Sigmoid colon (tissue), 6 donors: ENCODE measurements at regions not wholly inside any gene's neighbourhood (a gene's known extent, or its start where the extent isn't known, plus 50 kb on each side); places are given as distances from the start of the nearest gene placed in this dataset.

Source experiments
- DNase-seq: peaks from one replicate; pipeline ENCODE4 v3.0.0-alpha.2; 2019
- H3K27ac ChIP-seq, 4 donors: fragments of 200-600 bp; sonication (generic); one replicate each; pipeline ENCODE4 v1.5.1; 2016 to 2019; ENCODE audit warnings: mild to moderate bottlenecking in 1 of 4
- H3K27me3 ChIP-seq, 3 donors: fragments of 200-600 bp; sonication (generic); one replicate each; pipeline ENCODE4 v1.5.1; 2019; ENCODE audit warnings: mild to moderate bottlenecking in 1 of 3
- H3K36me3 ChIP-seq, 4 donors: fragments of 200-600 bp; sonication (generic); one replicate each; pipeline ENCODE4 v1.5.1; 2016 to 2019
- H3K4me1 ChIP-seq, 4 donors: fragments of 200-600 bp; sonication (generic); one replicate each; pipeline ENCODE4 v1.5.1; 2017 to 2019
- H3K4me3 ChIP-seq, 4 donors: fragments of 200-600 bp; sonication (generic); one replicate each; pipeline ENCODE4 v1.5.1; 2017 to 2019; ENCODE audit warnings: mild to moderate bottlenecking in 2 of 4, moderate library complexity in 1 of 4
- H3K9me3 ChIP-seq, 4 donors: fragments of 200-600 bp in 3 of 4; sonication (generic) in 3 of 4; one replicate each; pipeline versions ENCODE4 v1.5.1 to v1.6.1; 2013 to 2019
- CTCF ChIP-seq, 4 experiments: fragments of 450-650 bp in 3 of 4; fragments of 200-600 bp in 1 of 4; IDR thresholded peaks; one replicate each; pipeline ENCODE4 v1.5.1; 2016 to 2019; ENCODE audit warnings: antibody characterized with exemption in 4 of 4, mild to moderate bottlenecking in 3 of 4, moderate library complexity in 2 of 4
- EP300 ChIP-seq, 4 donors: sonication (generic); formaldehyde crosslinking; IDR thresholded peaks; one replicate each; pipeline ENCODE4 v1.6.1; 2017; ENCODE audit warnings: antibody characterized with exemption in 4 of 4
- POLR2A ChIP-seq, 2 donors: fragments of 450-650 bp; IDR thresholded peaks; one replicate each; pipeline ENCODE4 v1.6.1; 2016; ENCODE audit warnings: antibody characterized with exemption in 2 of 2, mild to moderate bottlenecking in 2 of 2, moderate library complexity in 2 of 2
- POLR2AphosphoS5 ChIP-seq, 4 donors: sonication (generic); formaldehyde crosslinking; IDR thresholded peaks; one replicate each; pipeline ENCODE4 v1.6.1; 2017; ENCODE audit warnings: antibody characterized with exemption in 4 of 4
- WGBS, 2 donors: extraction: QIAGEN DNeasy Blood & Tissue Kit; methylation state at CpG; one replicate each; pipeline ENCODE4 v1.1.7; 2013; 5-methylcytosine and 5-hydroxymethylcytosine counted together
- intact Hi-C: fragments of 100-400 bp; cut with DNase I; formaldehyde crosslinking; loops from one replicate; pipeline ENCODE4 v1.15.1; 2023
- donor health status: healthy with polysubstance abuse.
- donor health status: healthy.

- intact Hi-C loops, result no loop called here
- 85 to 89% methylated on average over 5 of the region's 5 CpGs for WGBS, 2 donors
These were observed 406.9 kb upstream of the ACTBL2 start for GRCh38 chr5:57889558-57889957.

GRCh38 chr5:57887851-57888621, 405.4 kb upstream of the ACTBL2 start:
- no peak for DNase-seq
- Histone ChIP-seq H3K4me3 (no peak overlapping the region), H3K4me1 (no peaks in the 10 kb centered on the region), H3K27me3 (no peaks in the 10 kb centered on the region), H3K27ac (no peak overlapping the region), H3K9me3 (no peaks in the 10 kb centered on the region), H3K36me3 (no peaks in the 10 kb centered on the region)
- intact Hi-C loops, result no loop called here
- TF ChIP-seq POLR2AphosphoS5 (IDR thresholded peaks at IDR 0.05) (no peak), POLR2A (IDR thresholded peaks at IDR 0.05) (no peak), EP300 (IDR thresholded peaks at IDR 0.05) (no peak), CTCF (IDR thresholded peaks at IDR 0.05) (no peak)
- 31 to 44% methylated on average over 6 of the region's 6 CpGs for WGBS, 2 donors

More at GRCh38 chr5:57889558-57889957, 406.9 kb upstream of the ACTBL2 start:
- no peak overlapping the region for H3K4me3 ChIP-seq
- no peaks in the 10 kb centered on the region for H3K9me3 ChIP-seq
- no peaks in the 10 kb centered on the region for H3K4me1 ChIP-seq
- no peaks in the 10 kb centered on the region for H3K36me3 ChIP-seq
- TF ChIP-seq EP300 (IDR thresholded peaks at IDR 0.05), result no peak
- no peak for TF ChIP-seq POLR2AphosphoS5 (IDR thresholded peaks at IDR 0.05)
- no peak for TF ChIP-seq CTCF (IDR thresholded peaks at IDR 0.05)
- TF ChIP-seq POLR2A (IDR thresholded peaks at IDR 0.05), result no peak
- no peak for DNase-seq
- H3K27me3 ChIP-seq, result no peaks in the 10 kb centered on the region
- H3K27ac ChIP-seq, result no peak overlapping the region

GRCh38 chr5:57884346-57885102, 401.9 kb upstream of the ACTBL2 start:
- no peak for TF ChIP-seq EP300 (IDR thresholded peaks at IDR 0.05)
- no peak for TF ChIP-seq POLR2AphosphoS5 (IDR thresholded peaks at IDR 0.05)
- TF ChIP-seq POLR2A (IDR thresholded peaks at IDR 0.05), result no peak
- TF ChIP-seq CTCF (IDR thresholded peaks at IDR 0.05), result no peak
- H3K9me3 ChIP-seq, result no peaks in the 10 kb centered on the region
- H3K4me3 ChIP-seq, result no peak overlapping the region
- intact Hi-C loops, result no loop called here
- H3K36me3 ChIP-seq, result no peaks in the 10 kb centered on the region
- DNase-seq, result no peak
- 94% methylated on average over 5 of the region's 5 CpGs for WGBS, 2 donors
- H3K27ac ChIP-seq, result no peak overlapping the region
- H3K4me1 ChIP-seq, result no peaks in the 10 kb centered on the region
- no peaks in the 10 kb centered on the region for H3K27me3 ChIP-seq

DNA sequence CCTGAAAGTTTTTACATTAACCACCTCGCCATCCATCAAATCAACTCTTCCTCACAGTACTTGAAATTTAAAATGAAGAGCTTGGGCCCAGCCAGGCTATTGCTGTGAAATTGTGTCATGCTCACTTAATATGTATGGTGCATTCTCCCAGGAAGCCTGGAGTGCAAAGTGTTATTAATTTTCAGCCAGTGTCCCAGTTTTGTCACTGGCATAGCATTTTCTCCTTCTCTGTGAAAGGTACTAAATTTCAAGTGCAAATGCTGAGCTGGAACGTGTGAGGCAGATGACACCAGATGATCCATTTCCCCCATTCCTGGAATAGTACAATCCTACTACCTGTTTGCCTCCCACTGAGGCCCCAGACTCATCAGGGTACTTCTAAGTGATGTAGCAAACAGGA, 397.6 kb upstream of the ACTBL2 start:
- Histone ChIP-seq H3K4me3 (no peak overlapping the region), H3K36me3 (no peaks in the 10 kb centered on the region), H3K9me3 (no peaks in the 10 kb centered on the region), H3K4me1 (no peaks in the 10 kb centered on the region), H3K27me3 (no peaks in the 10 kb centered on the region), H3K27ac (no peak overlapping the region)
- TF ChIP-seq CTCF (IDR thresholded peaks at IDR 0.05) (no peak), POLR2A (IDR thresholded peaks at IDR 0.05) (no peak), POLR2AphosphoS5 (IDR thresholded peaks at IDR 0.05) (no peak), EP300 (IDR thresholded peaks at IDR 0.05) (no peak)
- DNase-seq, result no peak
- intact Hi-C loops, result no loop called here
- 31% methylated on average over 2 of the region's 2 CpGs for WGBS, 2 donors
